ENCODE measurements at regions not wholly inside any gene's neighbourhood (a gene's known extent, or its start where the extent isn't known, plus 50 kb on each side); places are given as distances from the start of the nearest gene placed in this dataset.
A peak's percentile ranks its signal among the peaks of the same experiment; 100 is the strongest.

GRCh38 chr11:116171271-116172140 lies 601.3 kb downstream of the BUD13 start:
- H3K27ac ChIP-seq, result no peak overlapping the region
- no peak for TF ChIP-seq ZFX (IDR thresholded peaks at IDR 0.05; ENCODE audit: borderline replicate concordance)
- TF ChIP-seq CTCF (IDR thresholded peaks at IDR 0.05), result no peak

- peak; percentile 44 for TF ChIP-seq CTCF (IDR thresholded peaks at IDR 0.05)
- TF ChIP-seq ZFX (IDR thresholded peaks at IDR 0.05; ENCODE audit: borderline replicate concordance), result no peak
- H3K27ac ChIP-seq, result no peak overlapping the region
Observed at GRCh38 chr11:116170526-116171120, 602.2 kb downstream of the BUD13 start.

GRCh38 chr11:116169776-116170175 lies 603.0 kb downstream of the BUD13 start:
- TF ChIP-seq ZFX (IDR thresholded peaks at IDR 0.05; ENCODE audit: borderline replicate concordance), result no peak
- no peak for TF ChIP-seq CTCF (IDR thresholded peaks at IDR 0.05)
- no peak overlapping the region for H3K27ac ChIP-seq

GRCh38 chr11:116168459-116168787 lies 604.4 kb downstream of the BUD13 start:
- no peak overlapping the region for H3K27ac ChIP-seq
- TF ChIP-seq ZFX (IDR thresholded peaks at IDR 0.05; ENCODE audit: borderline replicate concordance) (no peak), CTCF (IDR thresholded peaks at IDR 0.05) (no peak)

GRCh38 chr11:116167706-116168458 lies 604.9 kb downstream of the BUD13 start:
- H3K27ac ChIP-seq, result no peak overlapping the region
- TF ChIP-seq CTCF (IDR thresholded peaks at IDR 0.05) (no peak), ZFX (IDR thresholded peaks at IDR 0.05; ENCODE audit: borderline replicate concordance) (no peak)

GRCh38 chr11:116166573-116167465 lies 606.0 kb downstream of the BUD13 start:
- no peak overlapping the region for H3K27ac ChIP-seq
- no peak for TF ChIP-seq ZFX (IDR thresholded peaks at IDR 0.05; ENCODE audit: borderline replicate concordance)

GRCh38 chr11:116164843-116165242 lies 607.9 kb downstream of the BUD13 start:
- TF ChIP-seq ZFX (IDR thresholded peaks at IDR 0.05; ENCODE audit: borderline replicate concordance), result no peak
- TF ChIP-seq CTCF (IDR thresholded peaks at IDR 0.05), result no peak
- H3K27ac ChIP-seq, result no peak overlapping the region

All from 22Rv1 (cell line).